ENCODE measurements at regions not wholly inside any gene's neighbourhood (a gene's known extent, or its start where the extent isn't known, plus 50 kb on each side); places are given as distances from the start of the nearest gene placed in this dataset.

GRCh38 chr11:33987975-33988580 lies 63.5 kb upstream of the CAPRIN1 start (continued):
- no peak for TF ChIP-seq BDP1 (IDR thresholded peaks at IDR 0.05; ENCODE audit: insufficient read depth, insufficient read length)
- no peak for TF ChIP-seq TAL1 (IDR thresholded peaks at IDR 0.05)
- TF ChIP-seq PTTG1 (tag; IDR thresholded peaks at IDR 0.05; ENCODE audit: low read depth) = no peak
- no peak for TF ChIP-seq ZNF77 (CRISPR knock-in tag; IDR thresholded peaks at IDR 0.05)
- TF ChIP-seq NR4A1 (CRISPR knock-in tag; IDR thresholded peaks at IDR 0.05) = no peak
- no peak for TF ChIP-seq NR4A1 (tag; IDR thresholded peaks at IDR 0.05)
- no peak for TF ChIP-seq STAT6 (CRISPR knock-in tag; IDR thresholded peaks at IDR 0.05)
- no peak for TF ChIP-seq PYGO2 (tag; IDR thresholded peaks at IDR 0.05)
- no peak for TF ChIP-seq ZNF239 (CRISPR knock-in tag; IDR thresholded peaks at IDR 0.05)
- TF ChIP-seq NKRF (IDR thresholded peaks at IDR 0.05; ENCODE audit: borderline replicate concordance) = no peak
- no peak for TF ChIP-seq NELFE (IDR thresholded peaks at IDR 0.05; ENCODE audit: insufficient read depth, insufficient read length)
- no peak for TF ChIP-seq CHCHD3 (CRISPR knock-in tag; IDR thresholded peaks at IDR 0.05)
- 0 out of 3 replicates have a peak, but pooled peaks of 1 of the 2 experiments have one; percentile 25 for TF ChIP-seq CBX3 (IDR thresholded peaks at IDR 0.05; ENCODE audit: borderline replicate concordance in 1 of 2, low read length in 2 of 2)
- no peak for TF ChIP-seq ZNF407 (IDR thresholded peaks at IDR 0.05; ENCODE audit: low read depth)
- TF ChIP-seq CHD4 (IDR thresholded peaks at IDR 0.05; ENCODE audit: insufficient read depth, insufficient replicate concordance, low read depth, low read length, poor library complexity, severe bottlenecking) = no peak
- peak; percentile 71 to 90 for TF ChIP-seq RAD21 (CRISPR knock-in tag; conservative IDR thresholded peaks at IDR 0.05 in 1 of 2, IDR thresholded peaks at IDR 0.05 in 1 of 2)

Data from K562 (cell line).